DND-41 (cell line): ENCODE measurements at regions not wholly inside any gene's neighbourhood (a gene's known extent, or its start where the extent isn't known, plus 50 kb on each side); places are given as distances from the start of the nearest gene placed in this dataset.
A peak's percentile ranks its signal among the peaks of the same experiment; 100 is the strongest.

Experiments
- ATAC-seq: fragments of 200-7000 bp; cut with Tn5 transposase; 3 replicates; pipeline ENCODE4 v1.9.1; 2021; ENCODE audit warnings: low read depth; ENCODE audit not compliant: insufficient read depth
- DNase-seq: peaks from one replicate; pipeline ENCODE4 v3.0.0-alpha.2; 2020
- H2AFZ ChIP-seq: 2 replicates; pipeline ENCODE4 v1.6.0; 2012; ENCODE audit warnings: low read depth, low read length
- H3K27ac ChIP-seq: 2 replicates; pipeline ENCODE4 v1.5.1; 2012; ENCODE audit warnings: low read length, inconsistent platforms
- H3K27me3 ChIP-seq: fragments of 200-600 bp; sonication (generic); 2 replicates; pipeline ENCODE4 v1.6.0; 2012; ENCODE audit warnings: low read length, mild to moderate bottlenecking, inconsistent platforms; ENCODE audit not compliant: insufficient read depth, poor library complexity
- H3K36me3 ChIP-seq: 2 replicates; pipeline ENCODE4 v1.5.1; 2012; ENCODE audit warnings: low read length, inconsistent platforms; ENCODE audit not compliant: insufficient read depth
- H3K4me1 ChIP-seq: 2 replicates; pipeline ENCODE4 v1.5.1; 2012; ENCODE audit warnings: mild to moderate bottlenecking, low read length; ENCODE audit not compliant: insufficient read depth
- H3K4me2 ChIP-seq: 2 replicates; pipeline ENCODE4 v1.6.0; 2012; ENCODE audit warnings: mild to moderate bottlenecking, moderate library complexity, low read length, inconsistent platforms; ENCODE audit not compliant: insufficient read depth
- H3K4me3 ChIP-seq, 2 experiments: fragments of 200-600 bp in 1 of 2; shearing (Covaris generic) in 1 of 2; 2 replicates each; pipeline ENCODE4 v1.5.1; 2012 to 2016; ENCODE audit warnings: inconsistent platforms in 2 of 2, low read length in 2 of 2, mild to moderate bottlenecking in 2 of 2, low read depth in 1 of 2, moderate library complexity in 1 of 2
- H3K79me2 ChIP-seq: 2 replicates; pipeline ENCODE4 v1.6.0; 2012; ENCODE audit warnings: low read length, inconsistent platforms; ENCODE audit not compliant: insufficient read depth
- H3K9ac ChIP-seq: 2 replicates; pipeline ENCODE4 v1.6.0; 2012; ENCODE audit warnings: low read depth, mild to moderate bottlenecking, inconsistent platforms, low read length, moderate library complexity
- H3K9me3 ChIP-seq: 2 replicates; pipeline ENCODE4 v1.5.1; 2012; ENCODE audit warnings: low read length, moderate library complexity, mild to moderate bottlenecking, inconsistent platforms; ENCODE audit not compliant: insufficient read depth, severe bottlenecking
- H4K20me1 ChIP-seq: 2 replicates; pipeline ENCODE4 v1.6.0; 2012; ENCODE audit warnings: low read length; ENCODE audit not compliant: insufficient read depth
- CTCF ChIP-seq: IDR thresholded peaks from 2 replicates; pipeline ENCODE4 v1.5.1; 2012; ENCODE audit warnings: borderline replicate concordance, low read length, moderate library complexity, mild to moderate bottlenecking; ENCODE audit not compliant: poor library complexity, severe bottlenecking; ENCODE audit errors: extremely low read depth
- EZH2 ChIP-seq: IDR thresholded peaks from 3 replicates; pipeline ENCODE4 v1.6.1; 2012; ENCODE audit warnings: borderline replicate concordance, low read depth, mild to moderate bottlenecking, moderate library complexity, low read length, inconsistent platforms; ENCODE audit not compliant: severe bottlenecking

GRCh38 chrX:57204306-57204705 is 67.1 kb upstream of the SPIN2A start:
- Histone ChIP-seq H3K4me2 (no peak overlapping the region), H3K79me2 (no peaks in the 10 kb centered on the region), H3K27me3 (no peaks in the 10 kb centered on the region), H3K4me3 (no peak overlapping the region), H3K36me3 (no peaks in the 10 kb centered on the region; the same call in 1 of the 2 replicates), H3K4me1 (no peaks in the 10 kb centered on the region), H3K27ac (no peak overlapping the region), H3K9me3 (peaks cover 8% of the 10 kb centered on the region), H4K20me1 (no peaks in the 10 kb centered on the region), H3K9ac (no peak overlapping the region), H2AFZ (no peak overlapping the region)
- DNase-seq (no peak), ATAC-seq (no peak)
- TF ChIP-seq CTCF (no peak), EZH2 (no peak)

- no peak overlapping the region for H3K9ac ChIP-seq
- peaks cover 7% of the 10 kb centered on the region; the same call in 1 of the 2 replicates for H3K4me1 ChIP-seq
- peak; percentile 6 for DNase-seq
- ATAC-seq, result no peak; the same call in 2 of the 3 replicates
- H3K27me3 ChIP-seq, result no peaks in the 10 kb centered on the region
- peaks cover 4% of the 10 kb centered on the region; the same call in 1 of the 2 replicates for H3K36me3 ChIP-seq
- H2AFZ ChIP-seq, result no peak overlapping the region
- no peak overlapping the region for H3K4me2 ChIP-seq
- no peak overlapping the region for H3K4me3 ChIP-seq
- H3K9me3 ChIP-seq, result no peaks in the 10 kb centered on the region
- peak; percentile 3 for TF ChIP-seq CTCF
- TF ChIP-seq EZH2, result no peak
- H4K20me1 ChIP-seq, result no peaks in the 10 kb centered on the region
- H3K79me2 ChIP-seq, result no peaks in the 10 kb centered on the region
- no peak overlapping the region for H3K27ac ChIP-seq
These were observed 74.6 kb upstream of the FAAH2 start for GRCh38 chrX:57211906-57212305.

- DNase-seq (no peak), ATAC-seq (no peak)
- no peaks in the 10 kb centered on the region for H3K9me3 ChIP-seq
- no peak overlapping the region for H3K27ac ChIP-seq
- no peak overlapping the region for H3K4me2 ChIP-seq
- H2AFZ ChIP-seq, result no peak overlapping the region
- H3K27me3 ChIP-seq, result no peaks in the 10 kb centered on the region
- no peaks in the 10 kb centered on the region for H4K20me1 ChIP-seq
- no peak overlapping the region for H3K9ac ChIP-seq
- H3K79me2 ChIP-seq, result no peaks in the 10 kb centered on the region
- TF ChIP-seq CTCF, result no peak
- no peak for TF ChIP-seq EZH2
- no peak overlapping the region for H3K4me3 ChIP-seq
- H3K36me3 ChIP-seq, result peaks cover 11% of the 10 kb centered on the region; the same call in 1 of the 2 replicates
- 0 out of 2 replicates have a peak, but pooled peaks cover 3% of the 10 kb centered on the region for H3K4me1 ChIP-seq
These were observed 58.8 kb upstream of the FAAH2 start for GRCh38 chrX:57227691-57228090.
